T follicular helper cell (primary cell): ENCODE measurements at regions not wholly inside any gene's neighbourhood (a gene's known extent, or its start where the extent isn't known, plus 50 kb on each side); places are given as distances from the start of the nearest gene placed in this dataset.
"Not testable (repeated sequence)": the region's sequence is repeated elsewhere in the genome, so short reads cannot be mapped to it uniquely, and the experiment has no call there.

Experiments
- DNase-seq: peaks from one replicate; pipeline ENCODE4 v3.0.0-alpha.2; 2020; ENCODE audit warnings: low read depth

- no peak for DNase-seq
Observed at GRCh38 chr12:11539156-11539555, 110.3 kb upstream of the ETV6 start.

DNA sequence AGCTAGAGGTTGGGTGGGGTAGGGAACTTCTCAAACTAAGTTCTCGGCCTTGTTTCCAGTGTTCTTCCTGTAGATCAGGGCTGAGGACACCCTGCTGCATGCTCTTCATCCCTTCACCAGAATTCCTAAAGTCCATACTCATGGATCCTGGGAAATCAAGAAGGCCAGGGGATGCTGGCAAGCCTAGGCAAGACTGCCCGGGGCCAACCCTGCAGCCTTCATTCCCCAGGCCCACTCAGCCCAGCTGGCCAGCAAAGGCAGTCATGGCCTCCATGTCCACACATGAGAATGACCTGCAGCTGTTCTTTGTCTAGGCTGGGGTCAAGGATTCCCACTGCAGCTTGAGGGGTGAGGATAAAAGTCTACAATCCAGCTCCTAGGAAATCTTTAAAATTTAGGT is 109.3 kb upstream of the ETV6 start:
- no peak for DNase-seq

DNA sequence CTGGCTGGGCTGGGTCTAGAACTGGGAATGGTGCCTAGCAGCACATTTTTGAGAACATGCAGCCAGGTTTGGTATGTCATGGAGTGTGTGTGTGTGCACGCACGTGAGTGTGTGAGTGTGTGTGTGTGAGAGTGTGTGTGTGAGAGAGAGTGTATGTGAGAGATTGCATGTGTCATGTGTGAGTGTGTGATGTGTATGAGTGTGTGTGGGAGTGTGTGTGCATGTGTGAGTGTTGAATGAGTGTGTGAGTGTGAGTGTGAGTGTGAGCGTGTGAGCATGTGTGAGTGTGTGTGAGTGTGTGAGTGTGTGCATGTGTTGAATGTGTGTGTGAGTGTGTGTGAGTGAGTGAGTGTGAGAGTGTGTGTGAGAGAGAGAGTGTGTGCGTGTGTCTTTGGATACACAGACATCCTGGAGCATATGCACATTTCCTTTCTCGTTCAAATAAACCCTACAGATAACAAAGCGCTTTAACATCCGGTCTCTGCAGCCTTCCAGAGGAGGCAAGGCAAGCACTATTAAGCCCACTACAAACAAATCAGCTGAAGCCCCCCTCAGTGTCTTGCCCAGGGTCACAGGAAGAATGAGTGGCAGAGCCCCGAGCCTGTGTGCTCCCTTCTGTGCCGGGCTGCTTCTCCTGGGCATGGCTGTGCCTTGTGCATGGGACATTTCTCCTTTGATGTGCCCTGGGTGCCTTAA is 108.7 kb upstream of the ETV6 start:
- DNase-seq, result no peak

DNA sequence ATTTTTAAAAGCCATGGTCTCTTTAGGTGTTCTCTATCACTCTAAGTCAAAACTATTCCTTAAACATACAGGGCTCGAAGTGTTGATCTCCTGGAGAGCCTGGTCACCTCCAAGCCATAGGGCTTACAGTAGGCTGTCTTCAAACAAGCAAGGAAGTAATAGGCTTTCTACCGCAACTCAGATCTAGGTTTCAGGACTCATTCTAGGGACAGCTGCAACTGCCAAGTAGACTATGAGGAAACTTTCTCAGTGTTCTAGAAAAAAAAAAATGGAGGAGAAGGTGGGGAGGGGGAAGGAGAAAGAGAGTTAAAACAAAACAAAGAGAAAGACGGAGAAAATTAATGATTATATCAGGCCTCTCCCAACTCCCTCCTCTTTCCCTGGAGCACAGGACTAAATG is 106.9 kb upstream of the ETV6 start:
- no peak for DNase-seq

DNA sequence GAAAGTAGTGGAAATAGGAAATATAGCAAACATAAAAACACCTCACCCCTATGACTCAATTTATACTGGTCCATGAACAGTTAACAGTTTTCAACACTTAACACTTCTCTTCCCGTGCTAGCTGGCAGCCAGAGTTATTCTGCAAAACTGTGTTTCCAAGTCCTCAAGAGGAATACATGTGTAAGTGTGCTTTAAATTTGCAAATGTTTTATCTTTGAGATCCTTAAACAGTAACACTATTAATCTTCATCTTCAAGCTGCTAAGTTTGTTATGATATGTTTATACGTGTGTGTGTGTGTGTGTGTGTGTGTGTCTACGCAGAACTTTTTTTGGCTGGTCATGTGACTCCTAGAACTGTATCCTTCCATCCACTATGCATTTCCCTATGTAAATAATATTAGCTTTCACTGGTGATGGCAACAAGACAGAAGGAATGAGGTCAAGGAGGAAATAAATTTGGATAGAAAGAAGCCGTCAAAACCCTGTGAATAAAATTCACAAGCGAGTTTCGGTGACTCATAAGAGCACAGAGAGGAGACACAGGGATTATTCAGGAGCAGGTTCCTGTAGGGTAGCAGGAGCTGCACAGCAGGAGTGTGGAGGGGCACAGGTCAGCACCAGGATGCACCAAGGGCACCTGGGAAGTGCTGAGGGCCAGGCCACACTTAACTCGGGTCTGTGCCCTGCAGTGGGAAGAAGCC is 105.9 kb upstream of the ETV6 start:
- DNase-seq, result no peak

GRCh38 chr12:11545484-11546330 is 103.8 kb upstream of the ETV6 start:
- peak; percentile 28 for DNase-seq

DNA sequence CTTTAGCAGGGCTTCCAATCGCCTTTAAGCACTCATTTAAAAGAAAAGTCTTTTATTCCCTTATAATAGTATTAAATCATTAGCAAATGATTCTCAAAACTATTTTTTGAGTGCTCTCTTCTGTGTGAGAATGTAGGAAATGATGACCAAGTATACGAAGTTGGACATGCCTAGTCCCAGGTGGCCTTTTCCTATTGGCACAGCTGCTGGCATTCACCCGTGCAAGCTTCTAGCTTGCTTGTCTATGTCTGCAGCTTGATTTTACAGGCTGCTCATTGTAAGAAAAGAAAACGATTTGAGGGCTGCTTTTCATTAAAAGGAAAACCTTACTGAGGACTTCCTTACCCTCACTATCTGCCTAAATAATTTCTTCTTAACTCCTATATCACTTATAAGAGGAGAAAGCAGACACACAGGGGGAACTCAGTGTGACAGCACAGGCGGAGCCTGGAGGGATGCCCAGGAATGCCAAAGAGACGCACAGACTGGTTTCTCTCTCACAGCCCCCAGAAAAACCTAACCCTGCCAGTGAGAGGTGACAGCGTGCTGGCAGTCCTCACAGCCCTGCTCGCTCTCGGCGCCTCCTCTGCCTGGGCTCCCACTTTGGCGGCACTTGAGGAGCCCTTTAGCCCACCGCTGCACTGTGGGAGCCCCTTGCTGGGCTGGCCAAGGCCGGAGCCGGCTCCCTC is 102.7 kb upstream of the ETV6 start:
- DNase-seq, result not testable (repeated sequence)

GRCh38 chr12:11547271-11547646 is 102.2 kb upstream of the ETV6 start:
- DNase-seq, result not testable (repeated sequence)

- no peak for DNase-seq
Observed at GRCh38 chr12:11549119-11549518, 100.4 kb upstream of the ETV6 start.

GRCh38 chr12:11553871-11554533 is 95.5 kb upstream of the ETV6 start:
- peak; percentile 27 for DNase-seq

- no peak for DNase-seq
Observed at GRCh38 chr12:11555195-11555594, 94.3 kb upstream of the ETV6 start.

- DNase-seq, result no peak
Observed at GRCh38 chr12:11555743-11556625, 93.5 kb upstream of the ETV6 start.

DNA sequence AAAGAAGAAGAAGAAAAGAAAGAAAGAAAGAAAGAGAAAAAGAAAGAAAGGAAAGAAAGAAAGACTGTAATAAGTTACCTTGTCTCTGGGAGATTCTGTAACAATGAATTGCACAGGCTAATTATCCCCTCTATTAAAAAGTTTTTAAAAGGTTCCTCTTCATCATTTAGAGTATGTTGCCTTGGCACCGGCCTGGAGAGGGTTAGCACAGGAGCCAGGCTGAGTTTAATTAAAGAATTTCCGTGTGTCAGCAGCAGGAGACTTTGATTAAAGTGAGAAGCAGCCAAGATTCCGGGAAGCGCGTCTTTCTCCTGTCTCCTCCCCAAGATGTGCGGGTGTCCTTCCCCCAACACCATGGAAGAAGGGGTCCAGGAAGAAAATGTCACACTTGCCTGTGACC is 92.8 kb upstream of the ETV6 start:
- no peak for DNase-seq

- no peak for DNase-seq
Observed at GRCh38 chr12:11559626-11560340, 89.7 kb upstream of the ETV6 start.

DNA sequence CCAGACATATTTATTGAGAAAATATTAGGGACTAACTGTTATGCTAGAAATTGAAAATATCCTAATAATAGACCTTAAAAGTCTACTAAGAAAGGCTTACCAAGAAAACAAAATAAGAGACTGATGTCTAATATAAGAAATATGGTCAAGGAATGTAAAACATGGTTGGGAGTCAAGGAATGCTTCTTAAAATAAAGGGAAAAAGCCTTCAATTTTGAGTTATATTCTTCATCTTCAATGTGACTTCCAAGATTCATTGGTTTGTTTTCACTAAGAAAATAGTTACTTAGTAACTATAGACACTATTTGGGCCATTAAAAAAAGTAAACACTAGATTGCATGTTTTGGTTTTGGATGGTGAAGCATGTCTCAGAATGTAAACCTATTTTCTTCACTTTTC is 88.1 kb upstream of the ETV6 start:
- no peak for DNase-seq

DNA sequence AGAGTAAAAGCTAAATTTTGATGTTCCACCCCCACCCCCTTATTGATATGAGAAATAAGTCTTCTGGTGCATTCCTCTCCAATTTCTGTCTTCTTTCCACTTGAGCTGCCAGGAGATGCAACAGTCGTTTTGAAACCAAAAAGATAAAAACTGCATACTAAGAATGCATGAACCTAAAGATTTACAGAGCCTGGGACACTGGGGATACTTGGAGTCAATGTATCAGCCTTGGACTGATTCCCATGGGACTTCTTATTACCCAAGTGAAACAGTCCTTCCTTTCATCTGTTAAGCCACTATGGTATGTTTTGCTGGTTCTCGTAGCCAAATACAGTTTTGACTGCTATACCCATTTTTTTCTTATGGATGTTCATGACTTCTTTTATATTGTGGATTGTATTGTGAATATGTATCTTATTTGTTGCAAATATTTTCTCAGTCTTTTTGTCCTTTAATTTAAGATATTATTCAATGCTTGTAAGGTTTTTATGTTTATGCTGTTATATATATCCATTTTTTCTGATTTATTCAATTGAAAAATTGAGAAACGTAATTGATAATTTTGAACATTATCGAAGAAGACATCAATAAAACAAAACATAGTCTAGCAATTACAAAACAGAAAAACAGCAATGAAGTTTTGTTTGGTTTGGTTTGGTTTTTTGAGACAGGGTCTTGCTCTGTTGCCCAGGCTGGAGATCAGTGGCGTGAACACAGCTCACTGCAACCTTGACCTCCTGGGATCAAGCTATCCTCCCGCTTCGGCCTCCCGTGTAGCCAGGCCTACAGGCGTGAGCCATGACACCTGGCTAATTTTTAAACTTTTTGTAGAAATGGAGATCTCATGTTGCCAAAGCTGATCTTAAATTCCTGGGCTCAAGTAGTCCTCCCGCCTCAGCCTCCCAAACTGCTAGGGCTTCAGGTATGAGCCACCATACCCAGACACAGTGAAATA is 85.4 kb upstream of the ETV6 start:
- no peak for DNase-seq

DNA sequence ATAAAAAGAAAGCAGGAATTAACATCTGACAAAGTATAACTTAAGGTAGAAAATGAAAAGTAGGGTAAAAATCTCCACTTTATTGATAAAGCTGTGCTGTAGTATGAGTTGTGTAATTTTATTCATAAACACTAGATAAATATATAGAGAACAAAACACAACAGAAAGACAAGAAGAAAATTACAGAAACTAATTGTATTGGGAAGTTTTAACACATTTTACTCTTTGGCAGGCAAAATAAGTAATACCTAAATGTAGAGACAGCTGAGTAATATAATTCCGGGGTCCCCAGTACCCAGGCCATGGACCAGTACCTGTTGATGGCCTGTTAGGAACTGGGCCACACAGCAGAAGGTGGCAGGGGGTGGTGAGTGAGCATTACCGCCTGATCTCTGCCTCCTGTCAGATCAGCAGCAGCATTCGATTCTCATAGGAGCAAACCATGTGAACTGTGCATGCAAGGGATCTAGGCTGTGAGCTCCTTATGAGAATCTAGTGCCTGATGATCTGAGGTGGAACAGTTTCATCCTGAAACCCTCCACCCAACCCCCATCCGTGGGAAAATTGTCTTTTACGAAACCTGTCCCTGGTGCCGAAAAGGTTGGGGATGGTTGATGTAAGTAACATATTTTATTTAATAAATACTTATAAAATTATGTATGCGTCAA is 84.4 kb upstream of the ETV6 start:
- no peak for DNase-seq

GRCh38 chr12:11565752-11566151 is 83.7 kb upstream of the ETV6 start:
- no peak for DNase-seq
